ENCODE measurements at regions not wholly inside any gene's neighbourhood (a gene's known extent, or its start where the extent isn't known, plus 50 kb on each side); places are given as distances from the start of the nearest gene placed in this dataset.

- Histone ChIP-seq H3K4me3 (ENCODE audit: severe bottlenecking) (no peak overlapping the region), H3K27ac (ENCODE audit: poor library complexity, severe bottlenecking) (no peak overlapping the region), H3K36me3 (ENCODE audit: low read depth) (no peaks in the 10 kb centered on the region), H3K4me1 (ENCODE audit: insufficient read depth, poor library complexity, severe bottlenecking) (no peaks in the 10 kb centered on the region), H3K27me3 (ENCODE audit: insufficient read depth, poor library complexity, severe bottlenecking) (no peaks in the 10 kb centered on the region), H3K9me3 (ENCODE audit: severe bottlenecking) (no peaks in the 10 kb centered on the region)
- DNase-seq (ENCODE audit: low spot score) (no peak), ATAC-seq (ENCODE audit: low read depth) (no peak)
- TF ChIP-seq CTCF (IDR thresholded peaks at IDR 0.05; ENCODE audit: poor library complexity, severe bottlenecking): no peak
Measured at GRCh38 chr11:42727879-42728278, 583.9 kb upstream of the API5 start.

- no peaks in the 10 kb centered on the region for H3K4me1 ChIP-seq (ENCODE audit: insufficient read depth, poor library complexity, severe bottlenecking)
- DNase-seq (ENCODE audit: low spot score) (no peak), ATAC-seq (ENCODE audit: low read depth) (no peak)
- H3K27me3 ChIP-seq (ENCODE audit: insufficient read depth, poor library complexity, severe bottlenecking): no peaks in the 10 kb centered on the region
- no peak overlapping the region for H3K27ac ChIP-seq (ENCODE audit: poor library complexity, severe bottlenecking)
- H3K4me3 ChIP-seq (ENCODE audit: severe bottlenecking): no peak overlapping the region
- TF ChIP-seq CTCF (IDR thresholded peaks at IDR 0.05; ENCODE audit: poor library complexity, severe bottlenecking): no peak
- H3K36me3 ChIP-seq (ENCODE audit: low read depth): no peaks in the 10 kb centered on the region
- H3K9me3 ChIP-seq (ENCODE audit: severe bottlenecking): no peaks in the 10 kb centered on the region
Measured at GRCh38 chr11:42762348-42762747, 549.4 kb upstream of the API5 start.

- no peaks in the 10 kb centered on the region for H3K36me3 ChIP-seq (ENCODE audit: low read depth)
- ATAC-seq (ENCODE audit: low read depth) (no peak), DNase-seq (ENCODE audit: low spot score) (no peak)
- H3K4me1 ChIP-seq (ENCODE audit: insufficient read depth, poor library complexity, severe bottlenecking): no peaks in the 10 kb centered on the region
- no peak overlapping the region for H3K4me3 ChIP-seq (ENCODE audit: severe bottlenecking)
- no peaks in the 10 kb centered on the region for H3K9me3 ChIP-seq (ENCODE audit: severe bottlenecking)
- TF ChIP-seq CTCF (IDR thresholded peaks at IDR 0.05; ENCODE audit: poor library complexity, severe bottlenecking): no peak
- H3K27me3 ChIP-seq (ENCODE audit: insufficient read depth, poor library complexity, severe bottlenecking): no peaks in the 10 kb centered on the region
- no peak overlapping the region for H3K27ac ChIP-seq (ENCODE audit: poor library complexity, severe bottlenecking)
Measured at GRCh38 chr11:42764936-42765335, 546.9 kb upstream of the API5 start.

GRCh38 chr11:42768576-42768975, 543.2 kb upstream of the API5 start:
- H3K4me1 ChIP-seq (ENCODE audit: insufficient read depth, poor library complexity, severe bottlenecking): no peaks in the 10 kb centered on the region
- DNase-seq (ENCODE audit: low spot score) (no peak), ATAC-seq (ENCODE audit: low read depth) (no peak)
- no peaks in the 10 kb centered on the region for H3K27me3 ChIP-seq (ENCODE audit: insufficient read depth, poor library complexity, severe bottlenecking)
- no peak for TF ChIP-seq CTCF (IDR thresholded peaks at IDR 0.05; ENCODE audit: poor library complexity, severe bottlenecking)
- no peak overlapping the region for H3K27ac ChIP-seq (ENCODE audit: poor library complexity, severe bottlenecking)
- H3K36me3 ChIP-seq (ENCODE audit: low read depth): no peaks in the 10 kb centered on the region
- no peaks in the 10 kb centered on the region for H3K9me3 ChIP-seq (ENCODE audit: severe bottlenecking)
- no peak overlapping the region for H3K4me3 ChIP-seq (ENCODE audit: severe bottlenecking)

GRCh38 chr11:42770444-42771065, 541.2 kb upstream of the API5 start:
- ATAC-seq (ENCODE audit: low read depth): no peak
- TF ChIP-seq CTCF (IDR thresholded peaks at IDR 0.05; ENCODE audit: poor library complexity, severe bottlenecking): peak; percentile 69
- no peak for DNase-seq (ENCODE audit: low spot score)

More at GRCh38 chr11:42770444-42771065, 541.2 kb upstream of the API5 start:
- no peaks in the 10 kb centered on the region for H3K27me3 ChIP-seq (ENCODE audit: insufficient read depth, poor library complexity, severe bottlenecking)
- H3K9me3 ChIP-seq (ENCODE audit: severe bottlenecking): no peaks in the 10 kb centered on the region
- H3K36me3 ChIP-seq (ENCODE audit: low read depth): no peaks in the 10 kb centered on the region
- no peak overlapping the region for H3K4me3 ChIP-seq (ENCODE audit: severe bottlenecking)
- no peak overlapping the region for H3K27ac ChIP-seq (ENCODE audit: poor library complexity, severe bottlenecking)
- no peaks in the 10 kb centered on the region for H3K4me1 ChIP-seq (ENCODE audit: insufficient read depth, poor library complexity, severe bottlenecking)
